GM21367 (cell line): ENCODE measurements at regions not wholly inside any gene's neighbourhood (a gene's known extent, or its start where the extent isn't known, plus 50 kb on each side); places are given as distances from the start of the nearest gene placed in this dataset.
"Not testable (repeated sequence)": the region's sequence is repeated elsewhere in the genome, so short reads cannot be mapped to it uniquely, and the experiment has no call there.

Source experiments
- ATAC-seq: cut with Tn5 transposase; IDR thresholded peaks from one replicate; pipeline ENCODE4 v1.9.1; 2021; ENCODE audit not compliant: unreplicated experiment

- ATAC-seq = no peak
Observed at GRCh38 chr2:144975881-144976280, 456.0 kb upstream of the ZEB2 start.

GRCh38 chr2:144972676-144973075, 452.8 kb upstream of the ZEB2 start:
- ATAC-seq = no peak

GRCh38 chr2:144971786-144972335, 451.9 kb upstream of the ZEB2 start:
- no peak for ATAC-seq

- not testable (repeated sequence) for ATAC-seq
Observed at GRCh38 chr2:144970410-144970809, 450.5 kb upstream of the ZEB2 start.

- ATAC-seq = not testable (repeated sequence)
Observed at GRCh38 chr2:144969564-144969963, 449.6 kb upstream of the ZEB2 start.

GRCh38 chr2:144967961-144968360, 448.0 kb upstream of the ZEB2 start:
- ATAC-seq = no peak

GRCh38 chr2:144965172-144965571, 445.3 kb upstream of the ZEB2 start:
- no peak for ATAC-seq

- no peak for ATAC-seq
Observed at GRCh38 chr2:144963031-144963430, 443.1 kb upstream of the ZEB2 start.

GRCh38 chr2:144959416-144959815, 439.5 kb upstream of the ZEB2 start:
- no peak for ATAC-seq

GRCh38 chr2:144950899-144951560, 431.1 kb upstream of the ZEB2 start:
- ATAC-seq = no peak

GRCh38 chr2:144948205-144948855, 428.4 kb upstream of the ZEB2 start:
- no peak for ATAC-seq

GRCh38 chr2:144947709-144948037, 427.8 kb upstream of the ZEB2 start:
- no peak for ATAC-seq

GRCh38 chr2:144946263-144946662, 426.3 kb upstream of the ZEB2 start:
- ATAC-seq = no peak

GRCh38 chr2:144944546-144945220, 424.8 kb upstream of the ZEB2 start:
- no peak for ATAC-seq

GRCh38 chr2:144943986-144944385, 424.1 kb upstream of the ZEB2 start:
- ATAC-seq = no peak

- ATAC-seq = no peak
Observed at GRCh38 chr2:144943293-144943941, 423.5 kb upstream of the ZEB2 start.

- no peak for ATAC-seq
Observed at GRCh38 chr2:144942516-144943256, 422.8 kb upstream of the ZEB2 start.

GRCh38 chr2:144941743-144942488, 422.0 kb upstream of the ZEB2 start:
- no peak for ATAC-seq

- no peak for ATAC-seq
Observed at GRCh38 chr2:144939590-144939989, 419.7 kb upstream of the ZEB2 start.
